Sigmoid colon (tissue), 6 donors: ENCODE measurements at regions not wholly inside any gene's neighbourhood (a gene's known extent, or its start where the extent isn't known, plus 50 kb on each side); places are given as distances from the start of the nearest gene placed in this dataset.

Experiments
- DNase-seq: peaks from one replicate; pipeline ENCODE4 v3.0.0-alpha.2; 2019
- H3K27ac ChIP-seq, 4 donors: fragments of 200-600 bp; sonication (generic); one replicate each; pipeline ENCODE4 v1.5.1; 2016 to 2019; ENCODE audit warnings: mild to moderate bottlenecking in 1 of 4
- H3K27me3 ChIP-seq, 3 donors: fragments of 200-600 bp; sonication (generic); one replicate each; pipeline ENCODE4 v1.5.1; 2019; ENCODE audit warnings: mild to moderate bottlenecking in 1 of 3
- H3K36me3 ChIP-seq, 4 donors: fragments of 200-600 bp; sonication (generic); one replicate each; pipeline ENCODE4 v1.5.1; 2016 to 2019
- H3K4me1 ChIP-seq, 4 donors: fragments of 200-600 bp; sonication (generic); one replicate each; pipeline ENCODE4 v1.5.1; 2017 to 2019
- H3K4me3 ChIP-seq, 4 donors: fragments of 200-600 bp; sonication (generic); one replicate each; pipeline ENCODE4 v1.5.1; 2017 to 2019; ENCODE audit warnings: mild to moderate bottlenecking in 2 of 4, moderate library complexity in 1 of 4
- H3K9me3 ChIP-seq, 4 donors: fragments of 200-600 bp in 3 of 4; sonication (generic) in 3 of 4; one replicate each; pipeline versions ENCODE4 v1.5.1 to v1.6.1; 2013 to 2019
- CTCF ChIP-seq, 4 experiments: fragments of 450-650 bp in 3 of 4; fragments of 200-600 bp in 1 of 4; IDR thresholded peaks; one replicate each; pipeline ENCODE4 v1.5.1; 2016 to 2019; ENCODE audit warnings: antibody characterized with exemption in 4 of 4, mild to moderate bottlenecking in 3 of 4, moderate library complexity in 2 of 4
- EP300 ChIP-seq, 4 donors: sonication (generic); formaldehyde crosslinking; IDR thresholded peaks; one replicate each; pipeline ENCODE4 v1.6.1; 2017; ENCODE audit warnings: antibody characterized with exemption in 4 of 4
- POLR2A ChIP-seq, 2 donors: fragments of 450-650 bp; IDR thresholded peaks; one replicate each; pipeline ENCODE4 v1.6.1; 2016; ENCODE audit warnings: antibody characterized with exemption in 2 of 2, mild to moderate bottlenecking in 2 of 2, moderate library complexity in 2 of 2
- POLR2AphosphoS5 ChIP-seq, 4 donors: sonication (generic); formaldehyde crosslinking; IDR thresholded peaks; one replicate each; pipeline ENCODE4 v1.6.1; 2017; ENCODE audit warnings: antibody characterized with exemption in 4 of 4
- WGBS, 2 donors: extraction: QIAGEN DNeasy Blood & Tissue Kit; methylation state at CpG; one replicate each; pipeline ENCODE4 v1.1.7; 2013; 5-methylcytosine and 5-hydroxymethylcytosine counted together
- intact Hi-C: fragments of 100-400 bp; cut with DNase I; formaldehyde crosslinking; loops from one replicate; pipeline ENCODE4 v1.15.1; 2023
- donor health status: healthy with polysubstance abuse.
- donor health status: healthy.

GRCh38 chr14:98172243-98172778, 1099.7 kb downstream of the BCL11B start:
- no peak for TF ChIP-seq EP300 (IDR thresholded peaks at IDR 0.05)
- TF ChIP-seq POLR2AphosphoS5 (IDR thresholded peaks at IDR 0.05): no peak
- TF ChIP-seq POLR2A (IDR thresholded peaks at IDR 0.05): no peak
- TF ChIP-seq CTCF (IDR thresholded peaks at IDR 0.05): no peak
- no peak overlapping the region for H3K27ac ChIP-seq
- 69 to 79% methylated on average over 5 of the region's 5 CpGs for WGBS, 2 donors
- H3K27me3 ChIP-seq: peaks cover 0 to 4% (median 0%) of the 10 kb centered on the region in 3 donors
- H3K36me3 ChIP-seq: no peaks in the 10 kb centered on the region
- H3K4me3 ChIP-seq: no peak overlapping the region
- peaks cover 0 to 3% (median 0%) of the 10 kb centered on the region in 4 donors for H3K9me3 ChIP-seq
- DNase-seq: no peak
- no peaks in the 10 kb centered on the region for H3K4me1 ChIP-seq
- intact Hi-C loops: no loop called here

- Histone ChIP-seq H3K9me3 (peaks cover 0 to 3% (median 0%) of the 10 kb centered on the region in 4 donors), H3K4me3 (no peak overlapping the region), H3K4me1 (no peaks in the 10 kb centered on the region), H3K27ac (no peak overlapping the region), H3K36me3 (no peaks in the 10 kb centered on the region), H3K27me3 (peaks cover 0 to under 1% (median 0%) of the 10 kb centered on the region in 3 donors)
- 35 to 62% methylated on average over 7 of the region's 7 CpGs for WGBS, 2 donors
- TF ChIP-seq EP300 (IDR thresholded peaks at IDR 0.05): no peak
- TF ChIP-seq POLR2A (IDR thresholded peaks at IDR 0.05): no peak
- TF ChIP-seq CTCF (IDR thresholded peaks at IDR 0.05): no peak
- no peak for TF ChIP-seq POLR2AphosphoS5 (IDR thresholded peaks at IDR 0.05)
- intact Hi-C loops: no loop called here
- DNase-seq: no peak
Observed at GRCh38 chr14:98173305-98173704, 1098.7 kb downstream of the BCL11B start.

GRCh38 chr14:98174041-98174440, 1098.0 kb downstream of the BCL11B start:
- intact Hi-C loops: no loop called here
- no peaks in the 10 kb centered on the region for H3K36me3 ChIP-seq
- H3K9me3 ChIP-seq: peaks cover 0 to 3% (median 0%) of the 10 kb centered on the region in 4 donors
- no peak for DNase-seq
- H3K4me3 ChIP-seq: no peak overlapping the region
- TF ChIP-seq EP300 (IDR thresholded peaks at IDR 0.05): no peak
- no peak for TF ChIP-seq POLR2A (IDR thresholded peaks at IDR 0.05)
- no peak for TF ChIP-seq POLR2AphosphoS5 (IDR thresholded peaks at IDR 0.05)
- no peak for TF ChIP-seq CTCF (IDR thresholded peaks at IDR 0.05)
- WGBS, 2 donors: 60 to 66% methylated on average over 2 of the region's 2 CpGs
- H3K4me1 ChIP-seq: no peaks in the 10 kb centered on the region
- H3K27me3 ChIP-seq: no peaks in the 10 kb centered on the region
- H3K27ac ChIP-seq: no peak overlapping the region

GRCh38 chr14:98175436-98175835, 1096.6 kb downstream of the BCL11B start:
- no peak overlapping the region for H3K4me3 ChIP-seq
- peaks cover 0 to 3% (median 0%) of the 10 kb centered on the region in 4 donors for H3K9me3 ChIP-seq
- no peaks in the 10 kb centered on the region for H3K27me3 ChIP-seq
- DNase-seq: no peak
- no peaks in the 10 kb centered on the region for H3K4me1 ChIP-seq
- H3K36me3 ChIP-seq: no peaks in the 10 kb centered on the region
- intact Hi-C loops: no loop called here
- TF ChIP-seq POLR2AphosphoS5 (IDR thresholded peaks at IDR 0.05): no peak
- no peak for TF ChIP-seq CTCF (IDR thresholded peaks at IDR 0.05)
- H3K27ac ChIP-seq: no peak overlapping the region
- WGBS, 2 donors: 72 to 87% methylated on average over 4 of the region's 4 CpGs

GRCh38 chr14:98175881-98176280, 1096.1 kb downstream of the BCL11B start:
- H3K27me3 ChIP-seq: no peaks in the 10 kb centered on the region
- TF ChIP-seq POLR2AphosphoS5 (IDR thresholded peaks at IDR 0.05) (no peak), EP300 (IDR thresholded peaks at IDR 0.05) (no peak), CTCF (IDR thresholded peaks at IDR 0.05) (no peak), POLR2A (IDR thresholded peaks at IDR 0.05) (no peak)
- DNase-seq: no peak
- H3K36me3 ChIP-seq: no peaks in the 10 kb centered on the region
- WGBS, 2 donors: 77 to 79% methylated on average over 5 of the region's 5 CpGs
- no peaks in the 10 kb centered on the region for H3K4me1 ChIP-seq
- intact Hi-C loops: no loop called here
- no peak overlapping the region for H3K27ac ChIP-seq
- H3K9me3 ChIP-seq: peaks cover 0 to 3% (median 0%) of the 10 kb centered on the region in 4 donors
- no peak overlapping the region for H3K4me3 ChIP-seq
